Left forelimb (tissue), 1 donor: ENCODE measurements at regions not wholly inside any gene's neighbourhood (a gene's known extent, or its start where the extent isn't known, plus 50 kb on each side); places are given as distances from the start of the nearest gene placed in this dataset.
"Not testable (repeated sequence)": the region's sequence is repeated elsewhere in the genome, so short reads cannot be mapped to it uniquely, and the experiment has no call there.

Source experiments
- DNase-seq: peaks from one replicate; pipeline ENCODE4 v3.0.0-alpha.2; 2018; ENCODE audit warnings: low spot score

GRCh38 chr6:165782134-165782533 is 119.1 kb upstream of the PDE10A start:
- no peak for DNase-seq

DNA sequence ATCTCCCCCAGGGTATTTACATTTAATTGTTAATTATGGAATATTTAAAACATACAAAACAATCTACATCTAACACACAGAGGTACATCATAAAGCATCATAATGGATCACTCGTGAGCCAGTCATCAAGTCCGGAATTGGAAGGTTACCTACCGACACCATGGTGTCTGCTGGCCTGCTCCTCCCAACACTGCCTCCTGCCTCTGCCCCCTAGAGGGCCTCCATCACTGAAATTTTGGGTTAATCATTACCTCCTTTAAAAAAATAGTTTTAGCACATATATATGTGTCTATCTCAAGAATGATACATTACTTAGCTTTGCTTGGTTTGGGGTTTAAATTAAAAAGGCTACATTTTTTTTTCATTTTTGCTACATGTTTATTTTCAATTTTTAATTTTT is 114.6 kb upstream of the PDE10A start:
- DNase-seq: no peak

GRCh38 chr6:165776691-165777090 is 113.7 kb upstream of the PDE10A start:
- no peak for DNase-seq

DNA sequence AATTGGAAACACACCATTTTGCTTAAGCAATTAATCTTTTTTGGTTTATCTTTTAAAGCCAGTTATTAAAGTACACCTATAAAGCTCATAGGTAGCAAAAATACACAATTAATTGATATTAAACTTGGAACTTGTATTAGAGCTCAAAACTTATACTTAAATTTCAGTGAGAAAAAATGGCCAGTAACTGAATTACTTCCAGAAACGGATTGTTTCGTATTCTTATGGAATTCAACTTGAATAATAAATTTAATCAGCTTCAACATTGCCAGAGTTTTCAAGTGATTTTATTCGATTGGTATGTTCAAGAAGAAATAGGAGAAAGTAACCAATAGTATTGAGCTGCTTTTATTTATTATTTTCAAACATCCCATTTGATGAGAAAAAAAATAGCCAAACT is 112.7 kb upstream of the PDE10A start:
- no peak for DNase-seq

DNA sequence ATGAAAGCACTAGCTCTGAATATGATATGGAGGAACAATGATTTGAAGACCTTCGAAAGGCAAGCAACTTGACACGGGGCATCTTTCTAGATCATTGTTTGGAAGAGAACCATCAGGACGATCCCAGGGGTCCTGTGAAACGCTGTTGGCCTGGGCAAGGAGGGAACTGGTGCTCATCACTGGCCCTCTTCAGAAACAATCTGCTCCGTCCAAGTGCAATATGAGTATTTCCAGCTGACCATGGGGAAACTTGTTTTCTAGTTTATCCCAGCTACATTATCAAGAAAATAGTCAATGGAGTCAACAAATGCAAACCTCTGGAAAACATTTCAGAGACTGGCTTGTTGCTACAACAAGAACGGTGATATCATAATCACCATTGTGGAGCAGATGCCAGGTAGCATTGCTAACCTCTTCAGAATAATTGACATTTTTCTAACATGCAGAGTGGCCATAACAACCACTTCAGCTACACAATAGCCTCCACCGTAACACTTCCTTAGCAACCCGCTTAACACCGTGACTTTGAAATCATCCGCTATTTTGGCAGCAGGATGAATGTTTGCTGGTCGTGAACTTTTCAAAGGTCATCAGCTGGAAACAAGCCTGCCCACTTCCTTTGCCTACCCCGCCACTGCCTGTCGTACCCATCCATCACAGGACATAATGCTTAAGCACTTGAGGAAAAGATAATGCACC is 112.0 kb upstream of the PDE10A start:
- no peak for DNase-seq

DNA sequence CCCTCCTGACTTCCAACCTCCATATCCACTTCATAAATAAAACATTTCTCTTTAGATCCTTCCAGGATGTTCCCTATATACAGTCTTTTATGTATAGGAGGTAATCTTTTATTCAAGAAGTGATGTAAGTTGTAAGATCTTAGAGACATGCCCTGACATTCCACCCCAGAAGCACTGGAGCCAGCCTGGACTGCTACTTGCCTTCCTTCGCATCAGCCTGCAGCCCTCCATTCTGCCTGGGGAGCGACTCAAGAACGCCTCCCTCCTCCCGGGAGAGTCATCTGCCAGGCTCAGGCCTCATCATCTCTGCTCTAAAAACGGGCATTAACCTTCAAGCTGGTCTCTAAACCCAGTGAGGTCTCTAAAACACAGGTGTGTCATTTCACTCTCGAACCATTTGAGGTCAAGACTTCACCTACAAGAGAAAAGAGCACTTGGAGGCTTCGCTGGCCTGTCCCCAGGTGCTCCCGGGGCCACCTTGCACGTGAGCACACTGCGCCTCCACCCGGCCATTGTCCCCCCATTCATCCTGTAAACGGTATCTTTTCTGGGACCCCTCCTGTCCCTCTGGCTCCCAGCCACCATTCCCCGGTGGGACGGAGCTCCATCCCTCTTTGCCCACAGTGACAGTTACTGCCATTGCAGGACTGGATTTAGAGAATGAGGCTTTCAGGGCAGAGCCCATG is 107.5 kb upstream of the PDE10A start:
- no peak for DNase-seq

DNA sequence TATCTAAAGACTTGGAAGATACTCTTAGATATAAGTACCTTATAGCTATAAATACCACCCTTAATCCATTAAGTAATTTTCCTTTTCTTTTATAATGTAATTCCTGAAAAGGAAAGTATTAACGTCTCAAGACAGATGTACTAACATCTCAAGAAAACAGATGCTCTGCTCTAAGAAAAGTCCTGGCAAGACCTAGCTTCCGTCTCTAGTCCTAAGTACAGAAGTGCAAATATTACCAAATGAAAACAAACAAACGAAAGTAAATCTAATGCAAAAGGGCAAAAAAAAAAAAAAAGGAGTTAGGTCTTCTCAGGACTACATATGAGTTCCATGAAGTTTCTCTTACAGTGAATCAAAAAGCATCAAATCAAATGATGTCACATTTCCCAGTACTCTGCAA is 106.8 kb upstream of the PDE10A start:
- no peak for DNase-seq

GRCh38 chr6:165769401-165769800 is 106.4 kb upstream of the PDE10A start:
- no peak for DNase-seq

DNA sequence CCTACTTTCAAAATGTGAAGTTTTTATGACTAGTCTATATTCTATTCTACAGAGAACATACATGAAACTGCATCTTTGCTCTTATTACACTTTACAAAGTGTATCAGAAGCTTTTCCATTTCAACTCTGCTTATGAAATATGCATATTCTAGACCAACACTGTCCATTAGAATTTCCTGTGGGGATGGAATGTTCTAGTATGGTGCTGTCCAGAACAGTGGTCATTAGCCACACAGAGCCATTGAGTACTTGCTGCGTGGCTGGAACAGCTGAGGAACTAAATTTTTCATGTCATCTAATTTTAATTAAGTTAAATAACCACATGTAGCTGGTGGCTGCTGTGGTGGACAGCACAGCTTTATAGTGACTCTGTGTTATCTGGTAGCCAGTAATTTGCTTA is 105.9 kb upstream of the PDE10A start:
- DNase-seq: no peak

DNA sequence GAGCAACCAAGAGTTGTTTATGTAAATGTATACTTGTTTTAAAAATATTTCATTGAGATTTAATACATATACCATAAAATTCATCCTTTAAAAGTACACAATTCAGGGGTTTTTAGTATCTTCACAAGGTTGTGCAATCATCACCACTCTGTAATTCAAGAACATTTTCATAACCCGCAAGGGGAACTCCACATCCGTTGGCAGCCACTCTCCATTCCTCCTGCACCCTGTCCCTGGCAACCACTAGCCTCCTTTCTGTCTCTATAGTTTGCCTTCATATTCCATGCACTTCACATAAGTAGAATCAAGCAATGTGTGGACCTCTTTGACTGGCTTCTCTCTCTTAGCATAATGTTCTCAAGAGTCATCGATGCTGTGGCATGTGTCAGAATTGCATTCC is 104.2 kb upstream of the PDE10A start:
- no peak for DNase-seq

DNA sequence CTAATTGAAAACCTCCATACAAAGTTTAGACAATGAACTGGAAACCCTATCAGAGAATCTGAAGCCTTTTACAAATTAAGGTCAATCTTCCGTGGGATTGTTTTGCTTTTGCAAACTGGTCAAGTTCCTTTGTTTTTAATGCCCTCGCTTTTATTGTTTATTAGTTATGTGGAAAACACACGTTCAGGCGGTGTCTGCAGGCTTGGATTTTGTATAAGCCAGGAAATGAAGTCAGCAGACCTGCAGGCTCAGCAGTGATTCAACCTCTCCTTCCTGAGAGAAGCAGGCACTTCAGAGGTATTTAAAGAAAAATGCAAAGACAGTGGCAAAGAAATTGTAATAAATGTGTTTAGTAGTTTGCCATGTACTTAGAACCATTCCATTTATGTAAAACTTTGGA is 103.4 kb upstream of the PDE10A start:
- DNase-seq: no peak

- no peak for DNase-seq
Observed at GRCh38 chr6:165766026-165766425, 103.0 kb upstream of the PDE10A start.

DNA sequence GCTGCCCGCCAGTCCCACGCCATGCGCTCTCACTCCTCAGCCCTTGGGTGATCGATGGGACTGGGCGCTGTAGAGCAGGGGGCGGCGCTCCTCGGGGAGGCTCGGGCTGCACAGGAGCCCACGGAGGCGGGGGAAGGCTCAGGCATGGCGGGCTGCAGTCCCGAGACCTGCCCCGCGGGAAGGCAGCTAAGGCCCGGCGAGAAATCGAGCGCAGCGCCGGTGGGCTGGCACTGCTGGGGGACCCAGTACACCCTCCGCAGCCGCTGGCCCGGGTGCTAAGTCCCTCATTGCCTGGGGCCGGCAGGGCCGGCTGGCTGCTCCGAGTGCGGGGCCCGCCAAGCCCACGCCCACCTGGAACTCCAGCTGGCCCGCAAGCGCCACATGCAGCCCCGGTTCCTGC is 102.2 kb upstream of the PDE10A start:
- not testable (repeated sequence) for DNase-seq

- no peak for DNase-seq
Observed at GRCh38 chr6:165762876-165763275, 99.8 kb upstream of the PDE10A start.

DNA sequence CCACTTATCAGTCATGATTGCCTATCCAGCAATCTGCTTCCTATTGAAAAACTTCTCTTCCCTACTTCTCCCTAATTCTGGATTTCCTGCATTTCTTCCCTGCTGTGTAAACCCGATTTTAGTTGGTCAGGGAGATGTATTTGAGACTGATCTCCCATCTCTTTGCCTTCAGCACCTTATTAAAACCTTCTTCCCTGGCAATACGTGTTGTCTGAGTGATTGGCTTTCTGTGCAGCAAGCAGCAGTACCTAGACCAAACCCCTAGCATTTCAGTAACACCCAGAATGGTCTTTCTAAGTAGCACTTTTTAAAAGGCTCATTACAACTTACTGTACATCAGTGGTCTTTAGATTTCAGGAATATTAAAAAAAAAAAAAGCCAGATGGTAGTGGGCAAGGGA is 99.1 kb upstream of the PDE10A start:
- DNase-seq: no peak

- DNase-seq: no peak
Observed at GRCh38 chr6:165760803-165761185, 97.8 kb upstream of the PDE10A start.

DNA sequence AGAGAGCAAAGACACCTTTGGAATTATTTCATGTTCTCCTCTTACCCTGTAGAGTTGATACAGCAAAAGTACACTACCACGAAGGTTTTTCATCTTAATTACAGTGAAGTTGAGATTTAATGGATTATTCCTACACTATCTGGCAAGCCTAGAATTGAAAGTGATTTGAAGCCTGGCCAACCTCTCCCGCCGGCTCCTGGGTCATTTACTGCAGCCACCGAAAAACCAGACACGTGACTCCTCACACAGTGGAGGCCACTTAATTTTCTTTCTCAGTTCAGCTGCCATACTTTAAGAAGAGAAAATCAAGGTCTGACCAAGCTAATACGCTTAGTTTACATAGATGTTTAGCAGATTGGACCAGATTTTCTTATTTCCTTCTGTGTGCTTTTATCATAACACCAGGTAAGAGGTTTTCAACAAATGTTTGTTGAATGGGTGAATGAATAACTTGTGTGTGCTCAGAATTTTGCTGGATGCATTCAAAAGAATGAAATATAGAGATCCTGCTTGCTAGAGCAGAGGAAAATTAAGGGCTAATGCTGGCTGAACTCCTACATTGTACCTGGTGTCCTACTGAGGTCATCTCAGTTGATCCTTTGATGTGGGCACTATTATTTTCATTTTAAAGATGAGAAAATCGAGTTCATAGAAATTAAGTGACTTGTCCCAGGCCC is 97.2 kb upstream of the PDE10A start:
- no peak for DNase-seq

- no peak for DNase-seq
Observed at GRCh38 chr6:165758441-165758840, 95.4 kb upstream of the PDE10A start.

DNA sequence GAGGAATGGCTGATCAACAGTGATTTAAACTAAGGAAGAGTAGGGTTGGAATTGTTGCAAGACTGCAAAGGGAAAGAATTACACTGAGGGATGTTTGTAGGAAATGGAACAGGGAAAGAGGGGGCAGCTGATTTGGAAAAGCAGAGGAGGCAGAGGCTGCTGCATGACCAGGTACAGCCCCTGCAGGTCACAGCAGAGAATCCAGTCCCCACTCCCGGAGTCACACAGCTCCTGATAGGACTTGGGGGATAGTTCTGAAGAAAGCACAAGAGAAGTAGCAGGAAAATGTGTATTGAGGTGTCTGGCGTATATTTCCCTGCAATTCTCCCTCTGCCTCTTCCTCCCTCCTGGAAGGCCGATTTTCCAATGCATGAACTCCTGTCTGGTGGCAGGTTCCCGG is 92.5 kb upstream of the PDE10A start:
- DNase-seq: no peak

- no peak for DNase-seq
Observed at GRCh38 chr6:165753506-165753905, 90.5 kb upstream of the PDE10A start.

DNA sequence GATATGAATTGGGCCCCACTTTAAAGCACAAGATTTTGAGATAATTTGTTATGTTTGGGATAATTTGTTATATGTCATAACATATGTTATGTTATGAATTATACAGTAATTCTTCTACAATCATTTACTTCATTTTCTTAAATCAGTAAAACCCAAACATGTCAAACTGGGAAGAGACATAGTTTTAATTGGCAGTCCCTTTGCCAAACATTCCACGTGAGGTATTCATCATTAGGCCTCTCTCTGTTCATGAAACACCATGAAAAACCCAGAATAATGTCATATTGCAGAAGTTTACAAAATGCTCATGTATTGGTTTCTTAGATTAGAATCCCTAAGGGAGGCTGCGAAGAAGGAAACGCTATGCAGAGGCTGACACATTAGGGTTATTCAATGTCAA is 89.4 kb upstream of the PDE10A start:
- no peak for DNase-seq

GRCh38 chr6:165751486-165751885 is 88.4 kb upstream of the PDE10A start:
- no peak for DNase-seq

DNA sequence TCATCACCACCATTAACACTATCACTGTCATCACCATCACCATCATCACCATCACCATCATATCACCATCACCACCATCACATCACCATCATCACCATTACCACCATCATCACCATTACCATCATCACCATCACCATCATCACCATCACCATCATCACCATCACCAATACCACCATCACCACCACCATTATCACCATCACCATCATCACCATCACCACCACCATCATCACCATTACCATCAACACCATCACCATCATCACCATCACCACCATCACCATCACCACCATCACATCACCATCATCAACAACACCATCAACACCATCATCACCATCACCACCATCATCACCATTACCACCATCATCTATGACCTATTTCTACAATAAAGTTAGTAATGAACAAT is 86.1 kb upstream of the PDE10A start:
- DNase-seq: no peak

- no peak for DNase-seq
Observed at GRCh38 chr6:165748390-165748789, 85.3 kb upstream of the PDE10A start.
